ENCODE measurements at regions not wholly inside any gene's neighbourhood (a gene's known extent, or its start where the extent isn't known, plus 50 kb on each side); places are given as distances from the start of the nearest gene placed in this dataset.

- H3K4me2 ChIP-seq (ENCODE audit: low read length): no peak overlapping the region
- no peaks in the 10 kb centered on the region for H3K36me3 ChIP-seq (ENCODE audit: insufficient read depth, low read length)
- H4K20me1 ChIP-seq (ENCODE audit: insufficient read depth, low read length): no peaks in the 10 kb centered on the region
- H3K27ac ChIP-seq (ENCODE audit: low read depth, low read length, poor library complexity, severe bottlenecking): no peak overlapping the region
- POLR2A ChIA-PET: interaction anchor here (1.0 kb wide), 1 partner anchor 26 kb away, joined by 3 read pairs; no protein-coding TSS in a partner anchor
- no peaks in the 10 kb centered on the region for H3K79me2 ChIP-seq (ENCODE audit: insufficient read depth, low read depth, low read length)
- TF ChIP-seq CTCF (conservative IDR thresholded peaks at IDR 0.05; ENCODE audit: low read length) (no peak), EZH2phosphoT487 (IDR thresholded peaks at IDR 0.05; ENCODE audit: borderline replicate concordance, low read depth, low read length) (no peak)
- CTCF ChIA-PET (ENCODE audit: unreplicated experiment): no interaction called here
- intact Hi-C loops (cut with micrococcal nuclease; ENCODE audit: unreplicated experiment): no loop called here
- BruUV-seq (replicated peaks): no TSS peak
- H2AFZ ChIP-seq (ENCODE audit: low read length): no peak overlapping the region
- no peak for DNase-seq (ENCODE audit: low spot score)
- H3K9me3 ChIP-seq (ENCODE audit: low read length): no peaks in the 10 kb centered on the region
- no peak overlapping the region for H3K4me3 ChIP-seq (ENCODE audit: low read depth, low read length, poor library complexity, severe bottlenecking)
- no peaks in the 10 kb centered on the region for H3K4me1 ChIP-seq (ENCODE audit: insufficient read depth, low read length, poor library complexity, severe bottlenecking)
- H3K9me2 ChIP-seq (ENCODE audit: insufficient read depth, low read length): no peaks in the 10 kb centered on the region
These were observed 768.2 kb downstream of the CENPC start for GRCh38 chr4:66777097-66777496.

- Histone ChIP-seq H3K79me2 (ENCODE audit: insufficient read depth, low read depth, low read length) (no peaks in the 10 kb centered on the region), H3K9me2 (ENCODE audit: insufficient read depth, low read length) (no peaks in the 10 kb centered on the region), H4K20me1 (ENCODE audit: insufficient read depth, low read length) (no peaks in the 10 kb centered on the region), H3K9me3 (ENCODE audit: low read length) (no peaks in the 10 kb centered on the region), H3K4me3 (ENCODE audit: low read depth, low read length, poor library complexity, severe bottlenecking) (no peak overlapping the region), H3K27ac (ENCODE audit: low read depth, low read length, poor library complexity, severe bottlenecking) (no peak overlapping the region), H3K4me2 (ENCODE audit: low read length) (no peak overlapping the region), H3K36me3 (ENCODE audit: insufficient read depth, low read length) (no peaks in the 10 kb centered on the region), H2AFZ (ENCODE audit: low read length) (no peak overlapping the region), H3K4me1 (ENCODE audit: insufficient read depth, low read length, poor library complexity, severe bottlenecking) (no peaks in the 10 kb centered on the region)
- no peak for TF ChIP-seq CTCF (conservative IDR thresholded peaks at IDR 0.05; ENCODE audit: low read length)
- TF ChIP-seq EZH2phosphoT487 (IDR thresholded peaks at IDR 0.05; ENCODE audit: borderline replicate concordance, low read depth, low read length): no peak
- ChIA-PET POLR2A (no interaction called here), CTCF (ENCODE audit: unreplicated experiment) (no interaction called here)
- no TSS peak for BruUV-seq (replicated peaks)
- intact Hi-C loops (cut with micrococcal nuclease; ENCODE audit: unreplicated experiment): no loop called here
- DNase-seq (ENCODE audit: low spot score): no peak
These were observed 775.9 kb downstream of the CENPC start for GRCh38 chr4:66769441-66769840.

GRCh38 chr4:66767442-66767841 is 777.9 kb downstream of the CENPC start:
- Histone ChIP-seq H3K27ac (ENCODE audit: low read depth, low read length, poor library complexity, severe bottlenecking) (no peak overlapping the region), H2AFZ (ENCODE audit: low read length) (no peak overlapping the region), H3K4me1 (ENCODE audit: insufficient read depth, low read length, poor library complexity, severe bottlenecking) (no peaks in the 10 kb centered on the region), H3K9me2 (ENCODE audit: insufficient read depth, low read length) (no peaks in the 10 kb centered on the region), H3K4me3 (ENCODE audit: low read depth, low read length, poor library complexity, severe bottlenecking) (no peak overlapping the region), H4K20me1 (ENCODE audit: insufficient read depth, low read length) (no peaks in the 10 kb centered on the region), H3K36me3 (ENCODE audit: insufficient read depth, low read length) (no peaks in the 10 kb centered on the region), H3K4me2 (ENCODE audit: low read length) (no peak overlapping the region), H3K9me3 (ENCODE audit: low read length) (no peaks in the 10 kb centered on the region), H3K79me2 (ENCODE audit: insufficient read depth, low read depth, low read length) (no peaks in the 10 kb centered on the region)
- ChIA-PET POLR2A (no interaction called here), CTCF (ENCODE audit: unreplicated experiment) (no interaction called here)
- no peak for TF ChIP-seq EZH2phosphoT487 (IDR thresholded peaks at IDR 0.05; ENCODE audit: borderline replicate concordance, low read depth, low read length)
- no peak for TF ChIP-seq CTCF (conservative IDR thresholded peaks at IDR 0.05; ENCODE audit: low read length)
- intact Hi-C loops (cut with micrococcal nuclease; ENCODE audit: unreplicated experiment): no loop called here
- no peak for DNase-seq (ENCODE audit: low spot score)
- BruUV-seq (replicated peaks): no TSS peak

Measured in OCI-LY7 (cell line).